Inflammatory macrophage (primary cell): ENCODE measurements at regions not wholly inside any gene's neighbourhood (a gene's known extent, or its start where the extent isn't known, plus 50 kb on each side); places are given as distances from the start of the nearest gene placed in this dataset.

ENCODE experiments used
- DNase-seq, 2 donors: peaks; one replicate each; pipeline ENCODE4 v3.0.0-alpha.2; 2020 to 2022

GRCh38 chr4:123338715-123339114 lies 57.9 kb upstream of the SPRY1 start:
- DNase-seq, result no peak

- no peak for DNase-seq
Observed at GRCh38 chr4:123339507-123340380, 56.9 kb upstream of the SPRY1 start.

DNA sequence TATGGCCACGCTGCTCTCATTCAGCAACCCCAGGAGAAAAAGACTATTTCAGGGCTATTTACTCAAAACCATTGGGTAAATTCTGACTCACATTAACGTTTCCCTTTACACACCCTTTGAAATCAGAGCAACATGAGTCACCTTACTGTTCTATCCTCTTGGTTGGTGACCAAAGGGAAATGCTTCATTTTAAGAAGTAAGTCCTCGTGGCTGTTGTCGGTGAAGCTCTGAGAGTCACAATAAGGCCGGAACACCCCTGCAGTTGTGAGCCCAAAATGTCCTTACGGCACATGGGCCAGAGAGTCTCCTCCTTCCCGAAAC lies 56.3 kb upstream of the SPRY1 start:
- peak; percentile 76 to 78 for DNase-seq

GRCh38 chr4:123342498-123342897 lies 54.1 kb upstream of the SPRY1 start:
- no peak for DNase-seq

GRCh38 chr4:123343400-123344041 lies 53.1 kb upstream of the SPRY1 start:
- DNase-seq, result peak in 1 of 2 donors; percentile 3

GRCh38 chr4:123345137-123345934 lies 51.3 kb upstream of the SPRY1 start:
- DNase-seq, result no peak

DNA sequence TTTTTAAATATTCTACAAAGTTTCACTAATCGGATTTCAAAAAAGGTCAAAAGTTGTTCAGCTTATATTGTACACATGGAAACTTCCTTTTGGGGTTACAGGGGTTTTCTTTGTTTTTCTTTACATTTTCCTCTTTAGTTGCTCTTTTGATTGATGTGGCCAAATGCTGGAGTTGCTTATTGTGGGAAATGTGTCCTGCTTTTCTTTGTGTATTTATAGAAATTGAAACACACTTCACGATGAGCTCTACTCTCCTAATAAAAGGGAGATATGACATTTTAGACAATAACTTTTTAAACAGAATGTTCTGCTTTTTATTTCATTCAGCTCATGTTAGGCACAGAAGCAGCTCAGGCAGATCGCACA lies 50.7 kb upstream of the SPRY1 start:
- no peak for DNase-seq

GRCh38 chr4:123346330-123346940 lies 50.2 kb upstream of the SPRY1 start:
- DNase-seq, result no peak
